SK-N-SH (cell line): ENCODE measurements at regions not wholly inside any gene's neighbourhood (a gene's known extent, or its start where the extent isn't known, plus 50 kb on each side); places are given as distances from the start of the nearest gene placed in this dataset.

ENCODE experiments used
- CTCF ChIA-PET: fragments of 300-600, 350-600 bp; formaldehyde crosslinking; extraction: SDS; loops from one replicate; lab custom pipeline; 2021; lab: Yijun Ruan, JAX
- POLR2A ChIA-PET: fragments of 350-600 bp; sonication (Branson Sonifier 250); formaldehyde crosslinking; extraction: SDS; loops from one replicate; lab custom pipeline; 2020; ENCODE audit warnings: antibody characterized with exemption, inconsistent platforms; lab: Yijun Ruan, JAX
- DNase-seq: peaks from one replicate; pipeline ENCODE4 v3.0.0; 2012
- H2AFZ ChIP-seq: fragments of 200-600 bp; sonication (generic); 2 replicates; pipeline ENCODE4 v1.8.1; 2016; ENCODE audit warnings: antibody characterized with exemption, mild to moderate bottlenecking, low read depth
- H3F3A ChIP-seq: fragments of 200-600 bp; sonication (generic); replicated peaks from 2 replicates; pipeline ENCODE3; 2016; ENCODE audit warnings: antibody characterized with exemption, mild to moderate bottlenecking; ENCODE audit not compliant: insufficient read depth
- H3K27ac ChIP-seq, 2 experiments: fragments of 200-500 bp in 1 of 2; fragments of 200-600 bp in 1 of 2; sonication (Bioruptor generic) in 1 of 2; sonication (generic), shearing (Covaris generic) in 1 of 2; 2 replicates each; pipeline versions ENCODE4 v1.5.1 to v1.6.1; 2014 to 2016; ENCODE audit warnings: low read depth in 2 of 2, inconsistent platforms in 1 of 2, low read length in 1 of 2, mild to moderate bottlenecking in 1 of 2, mixed read lengths in 1 of 2
- H3K27me3 ChIP-seq: fragments of 200-600 bp; sonication (generic), shearing (Covaris generic); 2 replicates; pipeline ENCODE4 v1.6.1; 2016; ENCODE audit warnings: mixed run types; ENCODE audit not compliant: insufficient read depth
- H3K36me3 ChIP-seq, 2 experiments: fragments of 200-500 bp in 1 of 2; fragments of 200-600 bp in 1 of 2; sonication (Bioruptor generic) in 1 of 2; sonication (generic) in 1 of 2; replicated peaks in 1 of 2; 2 replicates each; pipeline versions ENCODE3 to v1.5.1; 2014 to 2016; ENCODE audit warnings: low read length in 1 of 2, mild to moderate bottlenecking in 1 of 2; ENCODE audit not compliant: insufficient read depth in 2 of 2, control insufficient read depth in 1 of 2
- H3K4me1 ChIP-seq, 2 experiments: fragments of 200-500 bp in 1 of 2; fragments of 200-600 bp in 1 of 2; sonication (Bioruptor generic) in 1 of 2; sonication (generic), shearing (Covaris generic) in 1 of 2; 2 replicates each; pipeline versions ENCODE4 v1.5.1 to v1.6.1; 2014 to 2016; ENCODE audit warnings: low read depth in 1 of 2, low read length in 1 of 2, mixed run types in 1 of 2; ENCODE audit not compliant: insufficient read depth in 2 of 2, control insufficient read depth in 1 of 2
- H3K4me2 ChIP-seq: fragments of 200-600 bp; sonication (generic), shearing (Covaris generic); 2 replicates; pipeline ENCODE4 v1.6.1; 2017; ENCODE audit warnings: mixed run types
- H3K4me3 ChIP-seq, 2 experiments: fragments of 200-500 bp in 1 of 2; fragments of 200-600 bp in 1 of 2; sonication (Bioruptor generic) in 1 of 2; sonication (generic), shearing (Covaris generic) in 1 of 2; 2 replicates each; pipeline versions ENCODE4 v1.5.1 to v1.8.1; 2014 to 2016; ENCODE audit warnings: low read depth in 2 of 2, inconsistent platforms in 1 of 2, low read length in 1 of 2, mild to moderate bottlenecking in 1 of 2, mixed read lengths in 1 of 2, moderate library complexity in 1 of 2
- H3K79me2 ChIP-seq: fragments of 200-600 bp; sonication (generic); 2 replicates; pipeline ENCODE4 v1.8.1; 2017; ENCODE audit warnings: mild to moderate bottlenecking; ENCODE audit not compliant: insufficient read depth
- H3K9ac ChIP-seq: fragments of 200-600 bp; sonication (generic); 2 replicates; pipeline ENCODE4 v1.6.1; 2017; ENCODE audit warnings: mixed run types
- H3K9me2 ChIP-seq: fragments of 200-600 bp; sonication (generic); 2 replicates; pipeline ENCODE4 v1.6.1; 2017; ENCODE audit warnings: mixed run types
- H3K9me3 ChIP-seq: fragments of 200-600 bp; sonication (generic); 2 replicates; pipeline ENCODE4 v1.6.1; 2017; ENCODE audit warnings: mixed run types, mild to moderate bottlenecking, moderate library complexity
- H4K20me1 ChIP-seq: fragments of 200-600 bp; sonication (generic); 2 replicates; pipeline ENCODE4 v1.6.1; 2017; ENCODE audit warnings: mild to moderate bottlenecking, mixed run types; ENCODE audit not compliant: insufficient read depth
- CHD2 ChIP-seq: fragments of 150-350 bp; IDR thresholded peaks from 2 replicates; pipeline ENCODE4 v1.6.1; 2018; ENCODE audit warnings: low read length; ENCODE audit not compliant: partially characterized antibody
- GATA2 ChIP-seq: sonication (generic); formaldehyde crosslinking; IDR thresholded peaks from 2 replicates; pipeline ENCODE4 v1.5.0; 2020; ENCODE audit warnings: mild to moderate bottlenecking, missing genetic modification reagents
- MEF2A ChIP-seq: IDR thresholded peaks from 2 replicates; pipeline ENCODE4 v1.4.0; 2012; ENCODE audit warnings: low read depth, borderline replicate concordance
- NFIC ChIP-seq: IDR thresholded peaks from 2 replicates; pipeline ENCODE4 v1.4.0; 2012; ENCODE audit warnings: borderline replicate concordance
- NRF1 ChIP-seq: IDR thresholded peaks from 2 replicates; pipeline ENCODE4 v1.6.1; 2012; ENCODE audit warnings: low read depth, mild to moderate bottlenecking, low read length
- RAD21 ChIP-seq: IDR thresholded peaks from 2 replicates; pipeline ENCODE4 v1.6.1; 2012; ENCODE audit warnings: mild to moderate bottlenecking, low read length
- RFX5 ChIP-seq: IDR thresholded peaks from 2 replicates; pipeline ENCODE4 v1.6.1; 2012; ENCODE audit warnings: mild to moderate bottlenecking, improper control_type of control experiment, low read length
- RXRA ChIP-seq: IDR thresholded peaks from 2 replicates; pipeline ENCODE4 v1.4.0; 2012; ENCODE audit warnings: low read depth, mild to moderate bottlenecking, borderline replicate concordance
- SMC3 ChIP-seq: IDR thresholded peaks from 2 replicates; pipeline ENCODE4 v1.6.1; 2012; ENCODE audit warnings: low read depth, low read length, improper control_type of control experiment
- YY1 ChIP-seq: IDR thresholded peaks from 2 replicates; pipeline ENCODE4 v1.4.0; 2012; ENCODE audit warnings: low read depth, mild to moderate bottlenecking
- WGBS: methylation state at CpG from one replicate; pipeline ENCODE4 v1.1.6; 2017; ENCODE audit warnings: low lambda C conversion rate; 5-methylcytosine and 5-hydroxymethylcytosine counted together
- TF ChIP-seq, protein P1 (sequence below): IDR thresholded peaks from 2 replicates; pipeline ENCODE4; 2012
- TF ChIP-seq, protein P2 (sequence below): fragments of 150-350 bp; IDR thresholded peaks from 2 replicates; pipeline ENCODE4 v1.6.1; 2017; ENCODE audit warnings: antibody characterized with exemption, low read length, low read depth, borderline replicate concordance
- TF ChIP-seq, protein P3 (sequence below): IDR thresholded peaks from 2 replicates; pipeline ENCODE4 v1.6.1; 2012; ENCODE audit warnings: mild to moderate bottlenecking, low read depth, low read length, moderate library complexity
- TF ChIP-seq, protein P4 (sequence below): IDR thresholded peaks from 2 replicates; pipeline ENCODE4 v1.4.0; 2012; ENCODE audit warnings: low read depth, borderline replicate concordance

DNA sequence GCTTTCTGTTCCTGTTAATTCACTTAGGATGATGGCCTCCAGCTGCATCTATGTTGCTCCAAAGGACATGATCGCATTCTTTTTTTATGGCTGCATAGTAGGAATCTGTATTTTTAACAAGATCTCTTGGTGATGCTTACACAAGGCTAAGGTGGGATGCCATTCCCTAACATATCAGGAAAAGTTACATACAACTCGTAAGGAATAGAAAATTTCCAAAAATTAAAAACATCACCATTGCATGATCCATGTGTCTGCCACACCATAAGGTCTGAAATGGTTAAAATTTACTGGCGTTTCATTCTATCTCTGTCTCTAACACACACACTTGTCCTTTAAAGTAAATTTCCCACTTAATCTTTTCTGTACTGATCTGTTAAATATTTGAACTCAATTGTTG, 608.4 kb downstream of the PRELID2 start:
- H3K79me2 ChIP-seq: no peaks in the 10 kb centered on the region
- H4K20me1 ChIP-seq: no peaks in the 10 kb centered on the region
- CTCF ChIA-PET: interaction anchor here (1.2 to 1.3 kb wide), 2 partner anchors 9 to 12 kb away, joined by 3 to 4 read pairs; no protein-coding TSS in a partner anchor
- POLR2A ChIA-PET: no interaction called here
- H3K27ac ChIP-seq: no peak overlapping the region
- H2AFZ ChIP-seq: no peak overlapping the region
- no peaks in the 10 kb centered on the region for H3K9me2 ChIP-seq
- no peaks in the 10 kb centered on the region for H3K27me3 ChIP-seq
- no peaks in the 10 kb centered on the region for H3F3A ChIP-seq
- no peak overlapping the region for H3K9ac ChIP-seq
- H3K36me3 ChIP-seq: no peaks in the 10 kb centered on the region
- H3K4me2 ChIP-seq: no peak overlapping the region
- WGBS: 31% methylated on average over 3 of the region's 3 CpGs
- DNase-seq: no peak
- no peaks in the 10 kb centered on the region for H3K9me3 ChIP-seq
- TF ChIP-seq RFX5: no peak
- TF ChIP-seq RAD21: no peak
- TF ChIP-seq, protein P1, sequence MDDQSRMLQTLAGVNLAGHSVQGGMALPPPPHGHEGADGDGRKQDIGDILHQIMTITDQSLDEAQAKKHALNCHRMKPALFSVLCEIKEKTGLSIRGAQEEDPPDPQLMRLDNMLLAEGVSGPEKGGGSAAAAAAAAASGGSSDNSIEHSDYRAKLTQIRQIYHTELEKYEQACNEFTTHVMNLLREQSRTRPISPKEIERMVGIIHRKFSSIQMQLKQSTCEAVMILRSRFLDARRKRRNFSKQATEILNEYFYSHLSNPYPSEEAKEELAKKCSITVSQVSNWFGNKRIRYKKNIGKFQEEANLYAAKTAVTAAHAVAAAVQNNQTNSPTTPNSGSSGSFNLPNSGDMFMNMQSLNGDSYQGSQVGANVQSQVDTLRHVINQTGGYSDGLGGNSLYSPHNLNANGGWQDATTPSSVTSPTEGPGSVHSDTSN: no peak
- TF ChIP-seq, protein P2, sequence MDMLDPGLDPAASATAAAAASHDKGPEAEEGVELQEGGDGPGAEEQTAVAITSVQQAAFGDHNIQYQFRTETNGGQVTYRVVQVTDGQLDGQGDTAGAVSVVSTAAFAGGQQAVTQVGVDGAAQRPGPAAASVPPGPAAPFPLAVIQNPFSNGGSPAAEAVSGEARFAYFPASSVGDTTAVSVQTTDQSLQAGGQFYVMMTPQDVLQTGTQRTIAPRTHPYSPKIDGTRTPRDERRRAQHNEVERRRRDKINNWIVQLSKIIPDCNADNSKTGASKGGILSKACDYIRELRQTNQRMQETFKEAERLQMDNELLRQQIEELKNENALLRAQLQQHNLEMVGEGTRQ: no peak
- TF ChIP-seq CHD2: no peak
- TF ChIP-seq NRF1: no peak
- TF ChIP-seq NFIC: no peak
- no peak for TF ChIP-seq GATA2 (CRISPR knock-in tag)
- no peak for TF ChIP-seq YY1
- no peak for TF ChIP-seq SMC3
- TF ChIP-seq RXRA: no peak
- TF ChIP-seq, protein P3, sequence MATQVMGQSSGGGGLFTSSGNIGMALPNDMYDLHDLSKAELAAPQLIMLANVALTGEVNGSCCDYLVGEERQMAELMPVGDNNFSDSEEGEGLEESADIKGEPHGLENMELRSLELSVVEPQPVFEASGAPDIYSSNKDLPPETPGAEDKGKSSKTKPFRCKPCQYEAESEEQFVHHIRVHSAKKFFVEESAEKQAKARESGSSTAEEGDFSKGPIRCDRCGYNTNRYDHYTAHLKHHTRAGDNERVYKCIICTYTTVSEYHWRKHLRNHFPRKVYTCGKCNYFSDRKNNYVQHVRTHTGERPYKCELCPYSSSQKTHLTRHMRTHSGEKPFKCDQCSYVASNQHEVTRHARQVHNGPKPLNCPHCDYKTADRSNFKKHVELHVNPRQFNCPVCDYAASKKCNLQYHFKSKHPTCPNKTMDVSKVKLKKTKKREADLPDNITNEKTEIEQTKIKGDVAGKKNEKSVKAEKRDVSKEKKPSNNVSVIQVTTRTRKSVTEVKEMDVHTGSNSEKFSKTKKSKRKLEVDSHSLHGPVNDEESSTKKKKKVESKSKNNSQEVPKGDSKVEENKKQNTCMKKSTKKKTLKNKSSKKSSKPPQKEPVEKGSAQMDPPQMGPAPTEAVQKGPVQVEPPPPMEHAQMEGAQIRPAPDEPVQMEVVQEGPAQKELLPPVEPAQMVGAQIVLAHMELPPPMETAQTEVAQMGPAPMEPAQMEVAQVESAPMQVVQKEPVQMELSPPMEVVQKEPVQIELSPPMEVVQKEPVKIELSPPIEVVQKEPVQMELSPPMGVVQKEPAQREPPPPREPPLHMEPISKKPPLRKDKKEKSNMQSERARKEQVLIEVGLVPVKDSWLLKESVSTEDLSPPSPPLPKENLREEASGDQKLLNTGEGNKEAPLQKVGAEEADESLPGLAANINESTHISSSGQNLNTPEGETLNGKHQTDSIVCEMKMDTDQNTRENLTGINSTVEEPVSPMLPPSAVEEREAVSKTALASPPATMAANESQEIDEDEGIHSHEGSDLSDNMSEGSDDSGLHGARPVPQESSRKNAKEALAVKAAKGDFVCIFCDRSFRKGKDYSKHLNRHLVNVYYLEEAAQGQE: no peak
- TF ChIP-seq, protein P4, sequence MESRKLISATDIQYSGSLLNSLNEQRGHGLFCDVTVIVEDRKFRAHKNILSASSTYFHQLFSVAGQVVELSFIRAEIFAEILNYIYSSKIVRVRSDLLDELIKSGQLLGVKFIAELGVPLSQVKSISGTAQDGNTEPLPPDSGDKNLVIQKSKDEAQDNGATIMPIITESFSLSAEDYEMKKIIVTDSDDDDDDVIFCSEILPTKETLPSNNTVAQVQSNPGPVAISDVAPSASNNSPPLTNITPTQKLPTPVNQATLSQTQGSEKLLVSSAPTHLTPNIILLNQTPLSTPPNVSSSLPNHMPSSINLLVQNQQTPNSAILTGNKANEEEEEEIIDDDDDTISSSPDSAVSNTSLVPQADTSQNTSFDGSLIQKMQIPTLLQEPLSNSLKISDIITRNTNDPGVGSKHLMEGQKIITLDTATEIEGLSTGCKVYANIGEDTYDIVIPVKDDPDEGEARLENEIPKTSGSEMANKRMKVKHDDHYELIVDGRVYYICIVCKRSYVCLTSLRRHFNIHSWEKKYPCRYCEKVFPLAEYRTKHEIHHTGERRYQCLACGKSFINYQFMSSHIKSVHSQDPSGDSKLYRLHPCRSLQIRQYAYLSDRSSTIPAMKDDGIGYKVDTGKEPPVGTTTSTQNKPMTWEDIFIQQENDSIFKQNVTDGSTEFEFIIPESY: no peak
- TF ChIP-seq MEF2A: no peak
- H3K4me3 ChIP-seq: no peak overlapping the region
- H3K4me1 ChIP-seq: no peaks in the 10 kb centered on the region; a peak in 1 of 4 replicates
